Hepatocyte (in vitro differentiated cells): ENCODE measurements at regions not wholly inside any gene's neighbourhood (a gene's known extent, or its start where the extent isn't known, plus 50 kb on each side); places are given as distances from the start of the nearest gene placed in this dataset.

Experiments used
- CTCF ChIP-seq: fragments of 200-600 bp; sonication (generic); IDR thresholded peaks from 2 replicates; pipeline ENCODE4 v1.5.1; 2016; ENCODE audit warnings: antibody characterized with exemption, mild to moderate bottlenecking; ENCODE audit not compliant: poor library complexity
- EZH2 ChIP-seq: fragments of 200-600 bp; sonication (generic); IDR thresholded peaks from 2 replicates; pipeline ENCODE4 v1.6.1; 2016; ENCODE audit warnings: antibody characterized with exemption, mild to moderate bottlenecking, borderline replicate concordance

- no peak for TF ChIP-seq CTCF
- no peak for TF ChIP-seq EZH2
Observed at GRCh38 chr3:74066456-74066855, 441.7 kb upstream of the PDZRN3 start.
